Mammary epithelial cell (primary cell): ENCODE measurements at regions not wholly inside any gene's neighbourhood (a gene's known extent, or its start where the extent isn't known, plus 50 kb on each side); places are given as distances from the start of the nearest gene placed in this dataset.

ENCODE experiments used
- CTCF ChIP-seq, 2 donors: IDR thresholded peaks in 1 of 2; conservative IDR thresholded peaks in 1 of 2; 2 replicates each; pipeline ENCODE4 v1.5.1; 2011 to 2012; ENCODE audit warnings: inconsistent platforms in 2 of 2, low read length in 2 of 2, mild to moderate bottlenecking in 2 of 2, control low read depth in 1 of 2, low read depth in 1 of 2; ENCODE audit not compliant: insufficient read depth in 1 of 2; ENCODE audit errors: extremely low read depth in 1 of 2
- EZH2 ChIP-seq: IDR thresholded peaks from 2 replicates; pipeline ENCODE4 v1.6.1; 2012; ENCODE audit warnings: low read length, inconsistent platforms, borderline replicate concordance

DNA sequence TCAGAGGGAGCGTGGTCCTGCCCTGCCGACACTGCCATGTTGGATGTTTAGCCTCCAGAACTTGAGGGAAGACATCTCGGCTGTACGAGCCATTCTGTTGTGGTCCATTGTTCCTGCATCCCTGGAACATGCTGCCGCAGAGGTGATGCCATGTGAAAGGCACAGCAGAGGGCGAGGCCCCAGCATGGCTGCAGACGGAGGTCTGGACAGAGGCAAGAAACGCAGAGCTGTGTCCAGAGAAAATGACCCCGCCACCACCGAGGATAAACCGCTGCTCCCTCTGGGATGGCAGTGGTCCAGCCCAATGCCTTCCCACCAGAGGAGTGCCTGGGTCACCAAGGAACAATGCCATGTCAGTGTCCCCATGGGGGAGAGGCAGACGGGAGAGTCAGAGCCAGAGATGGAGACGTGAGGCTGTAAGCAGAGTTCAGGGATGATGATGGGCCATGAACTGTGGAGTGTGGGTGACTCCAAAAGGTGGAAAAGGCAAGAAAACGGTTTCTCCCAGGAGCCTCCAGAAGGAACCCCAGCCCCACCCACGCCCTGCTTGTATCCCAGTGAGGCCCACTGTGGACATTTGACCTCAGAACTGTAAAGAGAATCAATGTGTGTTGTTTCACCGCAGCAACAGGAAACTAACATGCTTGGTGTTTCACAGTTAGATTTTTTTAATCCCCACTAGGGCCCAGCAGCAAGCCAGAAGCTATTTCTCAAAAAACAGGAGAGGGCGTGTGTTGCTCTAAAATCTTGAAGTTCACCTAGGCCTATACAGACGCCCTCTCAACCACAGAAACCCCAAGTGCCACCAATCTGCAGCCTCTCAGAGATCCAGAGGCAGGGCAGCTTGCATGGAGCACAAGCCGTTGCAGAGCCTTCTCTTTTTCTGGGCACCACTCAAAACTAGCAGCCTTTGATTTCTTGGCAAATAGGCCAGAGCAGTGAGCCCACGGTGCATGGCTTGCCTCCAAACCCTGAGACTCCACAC is 1422.9 kb downstream of the TBC1D22A start:
- TF ChIP-seq CTCF (conservative IDR thresholded peaks at IDR 0.05 in 1 of 2, IDR thresholded peaks at IDR 0.05 in 1 of 2; ENCODE audit: extremely low read depth in 1 of 2, insufficient read depth in 1 of 2, low read depth in 1 of 2, low read length in 2 of 2) = no peak
- TF ChIP-seq EZH2 = no peak
